HG03039 (cell line): ENCODE measurements at regions not wholly inside any gene's neighbourhood (a gene's known extent, or its start where the extent isn't known, plus 50 kb on each side); places are given as distances from the start of the nearest gene placed in this dataset.
"Not testable (repeated sequence)": the region's sequence is repeated elsewhere in the genome, so short reads cannot be mapped to it uniquely, and the experiment has no call there.

Experiments
- ATAC-seq: cut with Tn5 transposase; IDR thresholded peaks from one replicate; pipeline ENCODE4 v1.9.1; 2021; ENCODE audit warnings: mild to moderate bottlenecking, moderate library complexity; ENCODE audit not compliant: unreplicated experiment

DNA sequence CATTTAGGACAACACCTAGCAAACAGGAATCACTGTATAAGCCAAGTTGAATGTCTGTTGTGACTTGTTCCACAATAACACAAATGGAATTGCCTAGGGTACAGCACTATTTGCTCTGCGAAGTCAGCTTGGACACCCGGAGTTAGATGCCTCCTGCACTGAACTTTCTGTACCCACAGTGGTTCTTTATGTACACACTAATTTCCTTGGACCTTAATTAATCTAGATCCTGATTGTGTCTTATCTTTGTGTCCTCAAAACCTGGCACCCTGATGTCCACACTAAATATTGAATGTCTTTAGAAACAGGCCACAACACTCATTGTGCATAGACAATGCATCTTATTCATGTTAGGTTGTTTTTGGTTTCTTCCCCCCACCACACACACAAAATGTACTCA lies 278.9 kb upstream of the NR2F2 start:
- ATAC-seq, result no peak

DNA sequence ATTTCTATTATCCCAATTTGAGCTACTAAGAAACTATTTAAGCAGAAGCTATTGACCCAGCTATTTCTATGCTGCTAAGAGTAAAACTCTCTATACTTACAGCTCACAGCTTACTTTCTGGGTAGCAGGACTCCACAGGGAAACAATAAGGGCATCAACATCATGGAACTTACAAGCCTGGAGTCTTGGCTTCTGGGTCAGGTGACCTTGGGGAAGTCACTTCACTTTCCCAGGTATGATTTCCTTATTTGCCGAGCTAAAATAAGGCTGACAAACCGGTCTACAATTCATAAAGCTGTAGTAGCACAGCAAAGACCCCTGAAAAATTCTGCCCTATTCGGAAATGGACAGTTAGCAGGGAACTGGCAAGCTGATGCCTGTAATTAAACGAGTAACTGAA lies 278.3 kb upstream of the NR2F2 start:
- ATAC-seq, result no peak

- no peak for ATAC-seq
These were observed 277.9 kb upstream of the NR2F2 start for GRCh38 chr15:96052572-96053030.

DNA sequence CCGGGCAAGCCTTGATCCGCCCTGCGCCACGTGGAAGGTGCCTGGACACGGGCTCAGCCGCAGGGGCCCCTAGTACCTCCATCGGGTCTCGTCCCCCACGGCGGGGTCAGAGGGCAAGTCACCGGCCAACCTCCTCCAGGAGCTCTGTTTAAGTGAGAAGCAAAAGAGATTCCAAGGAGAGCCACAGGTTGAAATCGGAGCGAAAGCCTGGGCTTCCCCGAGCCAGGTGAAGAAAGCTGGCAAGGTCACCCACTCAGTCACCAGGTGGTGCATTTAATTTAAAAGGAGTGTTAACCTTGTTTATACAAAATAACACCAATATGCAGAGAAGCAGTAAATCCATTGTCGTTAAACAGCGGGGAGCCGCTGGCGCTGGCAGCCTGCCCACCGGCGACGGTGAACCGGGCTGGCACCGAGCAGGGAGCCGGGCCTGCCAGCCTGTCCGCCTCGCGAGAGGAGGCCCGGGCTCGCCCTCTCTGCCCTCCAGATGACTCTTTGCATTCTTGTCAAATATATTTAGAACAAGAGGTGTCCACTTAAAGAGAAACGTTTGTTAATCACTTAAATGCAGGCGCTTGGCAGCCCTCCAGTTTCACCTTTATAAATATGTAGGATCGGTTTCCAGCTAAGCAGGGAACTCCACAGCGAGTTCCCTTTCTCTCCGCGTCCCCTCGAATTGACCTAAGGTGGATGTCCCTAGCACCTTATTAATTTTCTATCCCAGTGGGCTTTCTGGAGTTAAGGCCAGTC lies 277.3 kb upstream of the NR2F2 start:
- no peak for ATAC-seq

GRCh38 chr15:96053781-96054428 lies 276.6 kb upstream of the NR2F2 start:
- ATAC-seq, result no peak

DNA sequence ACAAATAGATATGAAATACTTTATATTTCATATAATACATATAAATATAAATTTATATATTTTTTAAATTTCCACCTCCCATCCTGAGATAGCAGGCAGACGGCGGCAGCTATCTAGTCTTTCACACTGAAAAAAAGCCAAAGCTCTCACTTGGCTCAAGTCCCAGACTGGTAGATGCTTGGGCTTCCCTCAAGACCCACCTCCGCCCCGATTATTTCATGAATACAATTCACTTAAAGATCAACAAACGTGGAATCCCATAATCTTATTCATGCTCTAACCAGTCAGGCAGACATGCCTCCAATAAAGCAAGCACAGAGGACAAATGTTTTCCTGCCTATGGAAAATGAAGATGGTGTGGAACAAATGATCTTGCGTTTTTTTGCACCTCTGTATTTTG lies 275.9 kb upstream of the NR2F2 start:
- ATAC-seq, result no peak

- peak; percentile 85 for ATAC-seq
These were observed 272.2 kb upstream of the NR2F2 start for GRCh38 chr15:96058103-96058851.

- peak; percentile 24 for ATAC-seq
These were observed 271.7 kb upstream of the NR2F2 start for GRCh38 chr15:96058852-96059103.

DNA sequence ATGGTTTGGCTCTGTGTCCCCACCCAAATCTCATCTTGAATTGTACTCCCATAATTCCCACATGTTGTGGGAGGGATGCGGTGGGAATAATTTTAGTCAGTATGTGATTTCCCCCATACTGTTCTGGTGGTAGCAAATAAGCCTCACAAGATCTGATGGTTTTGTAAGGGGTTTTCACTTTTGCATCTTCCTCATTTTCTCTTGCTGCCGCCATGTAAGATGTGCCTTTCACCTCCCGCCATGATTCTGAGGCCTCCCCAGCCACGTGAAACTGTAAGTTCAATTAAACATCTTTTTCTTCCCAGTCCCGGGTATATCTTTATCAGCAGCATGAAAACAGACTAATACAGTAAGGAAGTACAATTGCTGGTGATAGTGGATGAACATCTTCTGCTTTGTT lies 269.9 kb upstream of the NR2F2 start:
- ATAC-seq, result not testable (repeated sequence)

DNA sequence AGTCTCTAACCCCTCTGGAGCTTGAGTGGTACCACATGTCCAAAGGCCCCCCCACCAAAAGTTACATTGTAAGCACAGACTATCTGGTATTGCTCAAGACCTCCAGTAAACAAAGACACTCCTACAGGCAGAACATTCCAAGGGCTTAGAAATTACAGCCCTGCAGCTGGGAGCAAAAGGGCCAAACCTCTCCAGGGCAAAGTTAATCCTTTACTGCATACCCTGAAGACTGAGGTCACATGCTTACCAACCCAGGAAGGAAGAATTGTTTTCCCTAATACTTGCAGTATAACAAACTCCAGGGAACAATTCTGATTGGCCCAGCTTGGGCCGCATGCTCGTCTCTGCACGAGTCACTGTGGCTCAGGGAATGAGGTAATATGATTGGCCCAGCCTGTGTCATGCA lies 266.1 kb upstream of the NR2F2 start:
- ATAC-seq, result no peak

DNA sequence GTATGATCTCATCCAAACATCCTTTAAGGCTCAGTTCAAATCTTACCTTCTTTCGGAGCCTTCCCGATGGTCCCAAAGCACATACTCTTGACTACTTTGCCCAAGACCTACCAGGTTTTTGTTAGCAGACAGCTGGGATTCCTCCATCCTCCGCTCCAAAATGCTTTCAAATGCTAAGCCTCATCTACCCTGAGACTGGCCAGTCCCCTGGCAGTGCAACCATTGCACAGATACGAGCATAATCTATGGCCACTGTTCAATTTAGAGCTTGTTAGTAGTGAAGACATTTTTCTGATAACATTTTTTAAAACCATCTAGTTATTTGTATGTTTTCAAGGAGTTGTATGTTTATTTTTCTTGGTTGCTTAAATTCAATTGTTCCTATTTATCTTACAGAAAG lies 264.4 kb upstream of the NR2F2 start:
- ATAC-seq, result no peak

- no peak for ATAC-seq
These were observed 263.5 kb upstream of the NR2F2 start for GRCh38 chr15:96066852-96067495.

DNA sequence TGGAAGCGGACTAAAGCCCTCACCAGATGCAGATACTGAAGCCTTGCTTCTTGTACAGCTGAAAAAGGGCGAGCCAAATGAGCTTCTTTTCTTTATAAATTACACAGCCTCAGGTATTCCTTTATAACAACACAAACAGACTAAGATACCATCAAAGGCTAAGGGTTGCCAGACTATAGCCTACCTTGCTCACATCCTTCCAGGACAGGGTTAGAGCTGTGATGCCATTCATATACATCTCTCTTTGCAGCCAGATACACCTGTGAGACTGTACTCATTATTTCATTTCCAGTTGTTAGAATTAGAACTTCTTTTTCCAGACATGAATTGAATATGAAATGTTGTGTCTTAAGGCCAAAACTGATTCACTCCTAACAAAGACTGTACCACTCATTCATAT lies 262.8 kb upstream of the NR2F2 start:
- ATAC-seq, result no peak

DNA sequence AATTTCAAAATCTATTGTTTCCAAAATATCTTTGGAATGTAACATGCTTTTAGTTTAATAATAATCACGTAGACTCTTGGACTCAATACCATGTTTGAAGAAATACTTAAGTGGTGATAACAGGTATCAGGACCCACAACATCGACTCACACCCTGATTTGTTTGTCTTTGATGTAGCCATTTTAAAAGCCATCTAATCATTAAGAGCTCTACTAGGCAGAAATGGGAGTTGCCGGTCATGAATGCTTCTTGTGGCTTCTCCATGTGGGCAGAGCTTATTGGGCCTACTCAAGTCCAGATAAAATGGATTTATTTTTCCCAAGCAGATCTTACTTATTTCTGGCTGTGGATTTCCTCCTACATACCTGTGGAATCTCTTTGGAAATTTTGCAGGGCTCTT lies 261.6 kb upstream of the NR2F2 start:
- no peak for ATAC-seq

GRCh38 chr15:96070636-96071035 lies 259.9 kb upstream of the NR2F2 start:
- no peak for ATAC-seq

- ATAC-seq, result no peak
These were observed 257.7 kb upstream of the NR2F2 start for GRCh38 chr15:96072821-96073220.

DNA sequence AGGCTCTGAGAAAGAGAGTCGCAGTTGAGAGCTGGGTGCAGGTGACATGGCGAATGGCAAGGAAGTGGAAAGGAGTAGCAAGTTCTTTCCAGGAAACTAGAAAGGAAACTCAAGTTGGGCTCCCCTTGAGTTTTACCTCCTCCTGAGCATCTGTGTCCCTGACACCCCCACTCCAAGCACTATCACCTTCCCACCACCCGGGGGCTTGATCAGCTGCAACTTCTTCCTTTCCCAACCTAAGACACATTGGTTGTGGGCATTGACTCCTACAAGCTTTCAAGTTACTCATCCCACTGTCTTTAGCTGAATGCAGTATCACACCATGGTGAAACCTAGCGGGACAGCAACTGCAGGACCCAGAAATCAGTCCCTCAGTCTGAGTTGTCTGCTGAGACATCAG lies 256.6 kb upstream of the NR2F2 start:
- ATAC-seq, result no peak

DNA sequence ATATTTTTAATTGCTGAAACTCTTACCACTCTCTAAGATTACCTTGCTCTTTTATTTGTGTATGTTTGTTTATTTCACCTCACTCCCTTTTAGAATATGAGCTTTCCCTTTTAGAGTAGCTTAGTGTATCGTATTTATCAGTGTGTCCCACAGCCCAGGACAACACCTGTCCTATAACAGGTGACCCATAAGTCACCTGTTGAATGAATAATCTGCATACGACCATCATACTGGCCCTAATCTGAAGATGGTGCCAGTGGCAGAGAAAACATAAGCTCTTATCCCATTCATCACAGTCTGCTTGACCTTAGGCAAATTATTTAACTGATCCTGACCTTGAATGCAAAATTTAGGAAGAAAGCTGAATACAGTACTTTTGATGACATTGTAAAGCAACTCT lies 254.6 kb upstream of the NR2F2 start:
- no peak for ATAC-seq

DNA sequence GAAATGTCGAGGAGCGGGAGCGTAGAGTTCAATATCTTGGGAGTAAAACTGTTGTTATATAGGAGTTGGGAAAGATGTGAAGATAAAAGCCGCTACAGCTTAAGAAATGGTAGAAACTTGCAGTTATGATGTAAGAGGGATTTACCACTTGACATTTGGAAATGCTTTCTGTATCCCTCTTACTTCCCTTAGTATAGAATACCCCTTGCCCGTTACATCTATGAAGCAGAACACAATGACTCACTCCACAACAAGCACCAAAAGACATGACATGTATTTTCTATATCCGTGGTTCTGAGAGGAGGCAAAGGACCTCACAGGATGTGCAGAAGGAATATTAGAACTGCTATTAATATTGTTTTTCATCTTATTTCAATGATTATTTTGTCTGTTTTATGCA lies 254.2 kb upstream of the NR2F2 start:
- ATAC-seq, result no peak

- no peak for ATAC-seq
These were observed 251.5 kb upstream of the NR2F2 start for GRCh38 chr15:96079041-96079440.

DNA sequence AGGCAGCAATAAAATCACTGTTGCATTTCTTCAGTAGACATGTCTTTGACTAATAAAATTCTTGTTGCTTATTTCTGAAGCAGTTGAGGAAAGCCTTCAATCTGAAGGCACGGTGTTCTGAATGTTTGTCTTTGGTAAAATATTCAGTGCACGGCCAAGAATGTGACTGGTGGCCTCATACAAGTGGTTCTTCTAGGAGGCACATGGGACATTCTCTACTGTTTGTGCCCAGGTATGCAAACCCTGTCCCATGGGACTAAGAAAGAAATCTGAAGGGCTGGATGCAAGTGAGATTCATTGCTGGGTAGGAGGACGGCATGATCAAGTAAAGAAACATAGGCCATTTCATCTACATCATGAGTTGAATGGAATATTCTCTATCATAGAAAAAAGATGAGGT lies 250.6 kb upstream of the NR2F2 start:
- no peak for ATAC-seq

GRCh38 chr15:96086164-96086563 lies 244.3 kb upstream of the NR2F2 start:
- no peak for ATAC-seq
